Hepatic stellate cell (primary cell): ENCODE measurements at regions not wholly inside any gene's neighbourhood (a gene's known extent, or its start where the extent isn't known, plus 50 kb on each side); places are given as distances from the start of the nearest gene placed in this dataset.

ENCODE experiments used
- DNase-seq: peaks from one replicate; pipeline ENCODE4 v3.0.0; 2011; ENCODE audit warnings: low spot score

- no peak for DNase-seq
Observed at GRCh38 chr4:3818371-3818770, 52.2 kb downstream of the ADRA2C start.

GRCh38 chr4:3819210-3819919 is 53.2 kb downstream of the ADRA2C start:
- DNase-seq, result no peak

- DNase-seq, result no peak
Observed at GRCh38 chr4:3820016-3820805, 54.0 kb downstream of the ADRA2C start.

- no peak for DNase-seq
Observed at GRCh38 chr4:3820806-3821579, 54.8 kb downstream of the ADRA2C start.

- no peak for DNase-seq
Observed at GRCh38 chr4:3821580-3822229, 55.5 kb downstream of the ADRA2C start.

- DNase-seq, result no peak
Observed at GRCh38 chr4:3822230-3822947, 56.2 kb downstream of the ADRA2C start.

GRCh38 chr4:3823496-3824341 is 57.5 kb downstream of the ADRA2C start:
- no peak for DNase-seq

GRCh38 chr4:3824521-3825270 is 58.5 kb downstream of the ADRA2C start:
- DNase-seq, result no peak

GRCh38 chr4:3825530-3825929 is 59.3 kb downstream of the ADRA2C start:
- no peak for DNase-seq

GRCh38 chr4:3826247-3827172 is 60.3 kb downstream of the ADRA2C start:
- DNase-seq, result no peak

- DNase-seq, result peak; percentile 77
Observed at GRCh38 chr4:3827616-3828492, 61.7 kb downstream of the ADRA2C start.

- DNase-seq, result no peak
Observed at GRCh38 chr4:3828546-3828945, 62.4 kb downstream of the ADRA2C start.

GRCh38 chr4:3829211-3829955 is 63.2 kb downstream of the ADRA2C start:
- DNase-seq, result no peak

GRCh38 chr4:3829956-3830773 is 64.0 kb downstream of the ADRA2C start:
- DNase-seq, result no peak

- no peak for DNase-seq
Observed at GRCh38 chr4:3830774-3831528, 64.8 kb downstream of the ADRA2C start.
